ENCODE measurements at regions not wholly inside any gene's neighbourhood (a gene's known extent, or its start where the extent isn't known, plus 50 kb on each side); places are given as distances from the start of the nearest gene placed in this dataset.
A peak's percentile ranks its signal among the peaks of the same experiment; 100 is the strongest.

GRCh38 chr2:204183608-204184007 is 247.0 kb downstream of the ICOS start:
- DNase-seq = peak; percentile 75

GRCh38 chr2:204184226-204184625 is 247.7 kb downstream of the ICOS start:
- no peak for DNase-seq

GRCh38 chr2:204187229-204188083 is 250.9 kb downstream of the ICOS start:
- no peak for DNase-seq

DNA sequence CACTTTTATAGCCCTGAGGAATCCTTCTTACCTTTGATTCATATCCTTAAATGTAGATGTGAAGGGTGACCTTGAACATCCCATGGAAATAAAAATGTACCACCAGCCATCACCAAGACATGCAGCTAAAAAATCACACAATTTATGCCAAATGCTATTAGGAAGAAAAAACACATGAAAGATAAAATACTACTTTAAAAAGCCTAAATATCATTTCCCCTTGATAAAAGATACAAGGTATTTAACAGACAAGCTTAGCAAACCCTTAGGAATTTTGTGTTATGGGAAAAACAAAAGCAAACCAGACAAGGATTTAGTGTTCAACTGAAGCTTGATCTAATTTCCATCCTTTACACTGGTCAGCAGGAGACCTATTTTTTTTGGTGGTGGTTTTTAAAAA is 255.0 kb downstream of the ICOS start:
- DNase-seq = no peak

DNA sequence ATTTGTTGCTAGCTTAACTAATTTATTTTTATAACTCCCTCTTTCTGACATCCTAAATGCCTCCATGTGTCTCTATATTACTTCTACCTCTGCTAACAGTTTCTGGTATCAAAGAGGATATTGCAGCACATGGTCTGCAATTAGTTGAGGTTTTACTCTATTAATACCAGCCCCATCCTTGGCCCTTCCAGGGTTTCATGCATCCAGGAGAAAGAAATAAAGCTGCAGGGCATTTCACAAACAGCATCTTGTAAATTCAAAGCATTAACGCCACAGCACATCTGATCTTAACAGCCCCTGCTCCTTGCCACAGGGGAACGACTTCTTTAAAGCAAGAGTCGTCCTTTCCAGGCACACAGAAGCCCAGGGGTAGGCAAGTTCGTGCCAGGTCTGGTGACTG is 258.9 kb downstream of the ICOS start:
- no peak for DNase-seq

DNA sequence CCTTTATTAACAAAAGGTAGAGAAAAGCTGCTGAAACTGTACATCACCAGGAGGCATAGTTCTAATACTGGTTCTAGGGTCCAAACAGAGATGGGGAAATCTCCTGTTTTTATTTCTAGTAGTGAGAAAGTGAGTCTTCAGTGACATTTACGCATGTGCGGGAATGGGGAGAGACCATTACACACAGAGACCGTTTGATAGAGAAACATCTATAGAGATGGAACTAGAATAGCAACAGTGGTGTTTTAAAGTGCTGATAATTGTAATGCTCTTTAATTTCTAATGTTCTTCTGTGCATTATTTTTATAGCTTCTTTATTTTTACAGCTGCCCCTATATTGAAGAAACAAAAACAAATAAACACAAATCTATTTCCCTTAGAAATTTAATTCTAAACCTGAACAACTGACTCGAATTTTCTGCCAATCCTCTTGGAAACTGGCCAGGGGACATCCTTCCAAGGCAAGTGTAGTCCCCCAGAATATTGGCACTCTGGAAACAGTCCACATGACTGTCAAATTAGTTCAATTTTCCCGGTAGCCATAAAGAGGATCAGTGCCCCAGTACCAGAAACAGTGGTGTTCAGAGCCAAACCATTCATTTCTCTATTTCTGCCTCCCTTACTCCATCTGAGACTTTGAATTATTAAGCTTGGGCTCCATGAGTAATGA is 260.9 kb downstream of the ICOS start:
- DNase-seq = peak; percentile 46

DNA sequence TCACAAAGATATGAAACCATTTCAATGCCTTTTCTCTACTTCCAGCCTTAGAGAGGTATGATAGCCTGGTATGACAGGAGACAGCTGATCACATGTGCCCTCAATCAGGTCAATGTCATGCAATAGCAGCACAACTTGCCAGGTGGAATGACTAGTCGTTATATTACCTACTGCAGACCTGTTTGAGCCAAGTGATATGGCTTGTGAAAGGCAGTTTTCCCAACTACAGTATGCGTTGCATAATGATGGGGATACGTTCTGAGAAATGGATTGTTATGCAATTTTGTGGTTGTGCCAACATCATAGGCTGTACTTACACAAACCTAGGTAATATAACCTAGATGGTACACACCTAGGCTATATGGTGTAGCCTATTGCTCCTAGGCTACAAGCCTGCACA is 262.8 kb downstream of the ICOS start:
- DNase-seq = no peak

GRCh38 chr2:204201507-204201906 is 264.9 kb downstream of the ICOS start:
- no peak for DNase-seq

DNA sequence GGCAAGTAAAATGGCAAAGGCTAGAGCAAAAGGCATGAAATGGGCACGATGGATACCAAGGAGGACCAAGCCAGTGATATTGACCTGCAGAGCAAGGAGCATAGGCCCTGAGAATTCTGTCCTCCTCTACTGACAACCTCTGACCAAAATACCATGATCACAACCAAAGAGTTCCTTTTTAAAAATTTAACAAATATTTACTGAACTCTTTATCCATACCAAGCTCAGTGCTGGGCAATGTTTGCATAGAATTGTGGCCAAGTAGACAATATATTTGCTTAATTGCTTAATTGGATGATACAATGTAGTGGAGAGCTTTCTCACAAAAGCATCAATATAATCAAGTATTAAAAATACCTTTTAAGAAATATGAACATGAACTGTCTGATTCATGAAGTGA is 265.7 kb downstream of the ICOS start:
- DNase-seq = no peak

GRCh38 chr2:204203704-204204103 is 267.1 kb downstream of the ICOS start:
- DNase-seq = no peak

DNA sequence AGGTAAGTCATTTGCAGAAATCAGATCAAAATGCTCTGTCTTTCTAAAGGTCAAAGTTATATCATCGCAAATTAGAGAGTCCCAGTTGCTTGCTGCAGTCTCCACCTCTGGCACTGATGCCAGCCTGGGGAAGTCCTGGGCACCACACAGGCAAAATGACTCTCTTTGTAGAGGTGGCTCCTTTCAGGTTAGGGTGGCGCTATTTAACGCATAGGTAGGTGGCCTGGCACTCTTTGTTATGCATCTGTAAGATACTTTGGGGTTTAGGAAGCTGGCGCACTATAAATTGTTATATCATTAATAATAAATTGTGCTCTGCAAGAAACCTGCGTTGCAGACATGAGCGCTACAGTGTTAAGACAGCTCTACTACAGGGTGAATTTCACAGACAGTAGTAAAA is 268.5 kb downstream of the ICOS start:
- DNase-seq = no peak

DNA sequence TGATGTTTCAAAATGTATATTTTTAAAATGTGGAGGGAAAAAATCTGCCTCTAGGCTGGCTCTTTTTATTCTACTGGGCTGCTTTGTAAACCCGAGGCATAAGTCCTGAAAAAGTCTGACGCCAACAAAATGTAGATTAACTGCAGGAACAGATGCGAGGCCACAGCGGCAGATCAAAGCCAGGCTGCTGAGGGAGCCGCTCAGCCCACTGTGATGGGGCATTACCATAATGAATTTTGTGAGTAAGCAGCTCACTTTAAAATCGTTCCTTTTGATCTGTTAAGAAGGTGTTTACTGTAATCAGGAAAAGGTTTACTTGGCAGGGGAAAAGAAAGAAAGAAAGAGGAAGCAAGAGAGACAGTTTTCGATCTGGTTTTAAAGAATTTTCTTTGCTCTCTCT is 269.0 kb downstream of the ICOS start:
- peak; percentile 46 for DNase-seq

DNA sequence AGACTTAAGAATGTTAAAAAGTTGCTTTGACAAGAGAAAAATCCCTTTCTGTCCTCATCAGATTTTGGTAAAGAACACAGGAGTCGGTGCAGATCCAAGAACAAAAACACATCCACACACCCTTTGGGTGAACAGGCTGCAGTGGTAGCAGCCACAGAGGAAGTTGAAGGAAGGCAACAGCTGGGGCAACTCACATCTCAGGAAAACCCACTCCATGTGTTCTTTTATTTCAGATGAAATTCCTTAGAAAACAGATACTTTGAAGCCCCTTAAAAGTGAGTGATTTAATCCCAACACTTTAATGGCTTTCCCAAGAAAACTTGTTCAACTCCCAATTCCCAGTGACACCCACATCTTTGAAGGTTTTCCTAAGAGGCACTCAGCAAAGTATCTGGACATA is 271.3 kb downstream of the ICOS start:
- DNase-seq = peak; percentile 67

DNA sequence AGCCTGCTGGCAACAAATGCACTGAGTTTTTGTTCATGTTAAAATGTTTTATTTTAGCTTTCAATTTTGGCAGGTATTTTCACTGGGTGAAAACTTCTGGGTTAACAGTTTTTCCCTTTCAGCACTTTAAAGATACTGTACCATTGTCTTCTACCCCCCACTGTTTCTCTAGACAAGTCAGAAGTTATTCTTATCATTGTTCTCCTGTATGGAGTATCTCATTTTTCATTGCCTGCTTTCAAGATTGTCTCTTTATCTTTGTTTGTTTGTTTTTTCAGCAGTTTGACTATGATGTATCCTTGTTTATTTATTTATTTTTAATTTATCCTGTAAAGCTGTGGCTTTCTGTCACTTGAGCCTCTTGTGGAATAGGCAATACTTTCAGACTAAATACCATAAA is 277.0 kb downstream of the ICOS start:
- DNase-seq = no peak

GRCh38 chr2:204218040-204218439 is 281.5 kb downstream of the ICOS start:
- no peak for DNase-seq

DNA sequence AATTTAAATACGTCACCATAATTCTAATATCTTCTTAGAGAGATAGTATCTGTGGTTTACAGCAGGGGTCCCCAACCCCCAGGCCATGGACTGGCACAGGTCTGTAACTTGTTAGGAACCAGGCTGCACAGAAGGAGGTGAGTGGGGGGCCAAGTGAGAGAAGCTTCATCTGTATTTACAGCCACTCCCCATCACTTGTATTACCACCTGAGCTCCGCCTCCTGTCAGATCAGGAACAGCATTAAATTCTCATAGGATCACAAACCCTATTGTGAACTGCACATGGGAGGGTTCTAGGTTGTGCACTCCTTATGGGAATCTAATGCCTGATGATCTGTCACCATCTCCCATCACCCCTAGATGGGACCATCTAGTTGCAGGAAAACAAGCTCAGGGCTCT is 282.6 kb downstream of the ICOS start:
- DNase-seq = no peak

GRCh38 chr2:204220896-204221295 is 284.3 kb downstream of the ICOS start:
- no peak for DNase-seq

DNA sequence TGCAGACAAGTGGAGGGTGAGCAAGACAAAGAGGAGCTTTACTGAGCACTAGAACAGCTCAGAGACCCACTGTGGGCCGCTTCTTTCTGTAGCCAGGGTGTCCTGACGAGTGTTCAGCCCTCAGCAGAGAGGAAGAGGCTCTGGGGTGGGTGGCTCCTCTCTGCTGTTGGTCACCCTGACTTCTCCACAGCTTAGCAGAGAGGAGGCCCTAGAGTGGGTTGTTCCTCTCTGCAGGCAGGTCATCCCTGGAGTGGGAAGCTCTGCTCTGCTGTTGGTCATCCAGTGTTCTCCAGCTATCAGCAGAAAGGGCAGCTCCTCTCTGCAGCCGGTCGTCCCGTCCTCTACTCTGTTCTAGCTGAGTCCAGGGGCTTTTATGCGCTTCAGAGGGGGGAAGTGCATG is 286.5 kb downstream of the ICOS start:
- DNase-seq = no peak

DNA sequence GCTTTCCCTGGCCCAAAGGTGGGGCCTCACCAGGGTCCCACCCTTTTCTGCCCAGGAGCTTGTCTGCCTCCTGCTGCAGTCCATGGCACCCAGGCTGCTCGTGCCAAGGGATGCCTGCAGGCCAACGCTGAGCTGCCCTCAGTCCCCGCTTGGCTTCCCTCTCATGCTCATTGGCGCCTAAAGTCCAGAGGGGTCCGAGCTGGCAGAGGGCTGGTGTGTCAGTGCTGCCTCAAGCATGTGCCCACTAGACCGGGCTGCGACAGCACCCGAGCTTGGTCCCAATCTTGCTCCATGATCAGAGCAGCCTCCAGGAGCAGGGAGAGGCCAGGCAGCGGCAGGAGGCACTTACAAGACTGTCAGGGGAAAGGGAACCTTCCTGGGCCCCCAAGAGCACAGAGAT is 287.0 kb downstream of the ICOS start:
- DNase-seq = no peak

DNA sequence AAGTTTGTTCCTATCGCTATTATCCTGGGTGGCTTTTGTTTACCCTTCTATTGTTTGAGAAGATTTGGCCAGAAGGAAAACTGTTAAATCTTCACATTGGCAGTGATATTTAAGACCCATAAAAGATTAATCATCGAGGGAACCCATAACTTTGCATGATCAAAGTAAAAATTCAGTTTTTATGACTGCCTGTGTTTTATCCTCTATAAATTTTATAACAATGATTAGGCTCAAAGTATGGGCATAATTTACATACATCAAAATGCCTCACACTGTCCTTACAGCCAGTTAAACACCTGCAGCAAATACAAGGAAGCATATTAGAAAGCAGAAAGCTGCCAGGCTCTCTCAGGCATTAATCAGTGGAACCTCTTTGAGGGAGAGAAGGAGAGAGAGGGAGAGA is 289.1 kb downstream of the ICOS start:
- no peak for DNase-seq

DNA sequence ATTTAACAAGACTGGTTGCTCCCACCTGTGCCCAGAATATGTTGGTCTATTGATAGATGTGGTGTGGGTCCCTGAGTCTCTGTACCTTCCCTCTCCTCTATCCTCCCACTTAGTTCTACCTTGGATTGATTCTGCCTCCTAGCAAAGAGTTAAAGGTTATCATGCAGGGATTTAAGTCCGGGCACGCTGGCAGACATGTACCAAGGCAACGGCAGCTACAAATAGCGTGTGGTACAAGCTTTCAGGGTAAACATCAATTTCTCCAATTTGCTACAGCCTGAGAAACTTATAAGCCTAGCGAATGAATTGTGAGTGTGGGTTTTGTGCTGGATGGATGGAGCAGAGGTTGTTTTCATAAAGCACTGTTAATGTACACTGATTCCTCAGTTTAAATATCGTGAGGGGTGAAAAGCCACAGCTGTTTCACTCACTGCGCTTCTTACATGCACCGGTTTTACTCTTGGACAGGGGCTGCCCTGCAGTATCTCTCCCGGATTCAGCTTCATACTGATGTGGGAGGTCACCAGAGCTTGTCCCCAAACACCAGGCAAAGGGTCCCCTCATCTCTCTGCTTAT is 289.8 kb downstream of the ICOS start:
- peak; percentile 74 for DNase-seq

GRCh38 chr2:204228169-204228886 is 291.8 kb downstream of the ICOS start:
- DNase-seq = peak; percentile 74

DNA sequence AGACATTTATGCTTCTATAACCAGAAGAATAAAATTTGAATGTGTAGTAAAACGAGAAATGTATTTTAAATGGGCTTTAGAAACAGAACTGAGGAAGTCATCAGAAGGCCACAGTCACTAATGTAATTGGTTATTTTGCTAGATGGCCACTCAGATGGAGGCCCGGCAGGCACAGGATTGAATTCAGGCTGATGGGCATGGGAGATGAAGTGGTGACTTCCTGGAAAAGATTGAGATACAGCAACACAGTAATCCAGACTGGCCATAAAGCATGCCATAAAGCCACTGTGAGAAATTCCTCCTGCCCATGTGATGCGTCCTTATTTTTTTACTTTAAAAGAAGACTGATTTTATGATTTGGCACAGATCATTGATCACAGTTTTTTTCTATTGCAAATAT is 297.7 kb downstream of the ICOS start:
- no peak for DNase-seq

Data from tongue (tissue), 1 donor.